Activated naive CD8-positive, alpha-beta T cell treated with anti-CD3 and anti-CD28 coated beads, Interleukin-2, amount 10 ng/mL, durations not matched to agents 7 days and 5 days (primary cell): ENCODE measurements at regions not wholly inside any gene's neighbourhood (a gene's known extent, or its start where the extent isn't known, plus 50 kb on each side); places are given as distances from the start of the nearest gene placed in this dataset.

Experiments used
- ATAC-seq: fragments of 150-1000 bp; cut with Tn5 transposase; one replicate; pipeline ENCODE4 v1.10.0; 2021; ENCODE audit warnings: low read depth, moderate library complexity
- POLR2A ChIA-PET: fragments of 350-600 bp; sonication (Branson Sonifier 250); formaldehyde crosslinking; loops from one replicate; lab custom pipeline; 2021; ENCODE audit warnings: antibody characterized with exemption; lab: Charles Lee
- DNase-seq: peaks from one replicate; pipeline ENCODE4 v3.0.0; 2021
- H3K27ac Mint-ChIP-seq: one replicate; pipeline ENCODE4 v1.8.0; 2022; ENCODE audit warnings: mild to moderate bottlenecking, mixed read lengths
- H3K27me3 Mint-ChIP-seq: one replicate; pipeline ENCODE4 v1.8.0; 2022; ENCODE audit warnings: mild to moderate bottlenecking, moderate library complexity, mixed read lengths
- H3K36me3 Mint-ChIP-seq: one replicate; pipeline ENCODE4 v1.8.0; 2021; ENCODE audit warnings: mild to moderate bottlenecking, mixed read lengths
- H3K4me1 Mint-ChIP-seq: one replicate; pipeline ENCODE4 v1.8.0; 2021; ENCODE audit warnings: mixed read lengths
- H3K4me3 Mint-ChIP-seq: one replicate; pipeline ENCODE4 v1.8.0; 2022; ENCODE audit warnings: mild to moderate bottlenecking, moderate library complexity, mixed read lengths
- H3K9me3 Mint-ChIP-seq: one replicate; pipeline ENCODE4 v1.8.0; 2021; ENCODE audit warnings: mixed read lengths

DNA sequence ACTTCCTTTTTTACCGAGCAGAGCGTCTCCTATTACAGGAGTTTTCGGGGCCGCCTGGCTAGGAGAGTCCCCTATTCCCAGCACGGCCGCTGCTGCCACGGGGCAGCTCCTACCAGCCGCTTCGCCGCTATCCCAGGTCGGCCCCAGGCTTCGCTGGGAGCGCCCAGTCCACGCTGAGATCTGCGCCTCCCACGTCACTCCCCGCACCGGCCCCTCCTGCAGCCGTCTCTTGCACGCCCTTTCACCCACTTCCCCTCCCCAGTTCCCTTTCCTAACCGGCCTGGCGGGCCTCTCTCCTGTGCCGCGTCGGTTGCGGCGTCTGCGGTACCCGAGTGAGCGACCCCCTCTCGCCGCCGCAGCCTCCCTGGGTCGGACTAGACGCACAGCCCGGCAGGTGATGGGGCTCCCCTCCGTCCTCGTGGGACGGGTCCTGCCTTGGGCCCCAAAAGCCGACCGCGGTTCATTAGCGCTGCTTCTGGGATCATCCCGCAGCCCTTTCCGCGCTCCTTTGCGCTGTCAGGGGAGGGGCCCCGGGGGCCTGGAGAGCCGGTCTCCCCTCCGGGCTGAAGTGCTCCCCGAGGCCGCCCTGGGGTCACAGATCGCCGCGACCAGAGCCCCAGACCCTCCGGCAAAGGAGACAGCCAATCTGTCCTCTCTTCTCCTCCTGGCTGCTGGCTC lies 1318.4 kb downstream of the TMEM121 start:
- POLR2A ChIA-PET, result no interaction called here
- no peaks in the 10 kb centered on the region for H3K36me3 Mint-ChIP-seq
- H3K4me1 Mint-ChIP-seq, result peaks cover 31% of the 10 kb centered on the region

DNA sequence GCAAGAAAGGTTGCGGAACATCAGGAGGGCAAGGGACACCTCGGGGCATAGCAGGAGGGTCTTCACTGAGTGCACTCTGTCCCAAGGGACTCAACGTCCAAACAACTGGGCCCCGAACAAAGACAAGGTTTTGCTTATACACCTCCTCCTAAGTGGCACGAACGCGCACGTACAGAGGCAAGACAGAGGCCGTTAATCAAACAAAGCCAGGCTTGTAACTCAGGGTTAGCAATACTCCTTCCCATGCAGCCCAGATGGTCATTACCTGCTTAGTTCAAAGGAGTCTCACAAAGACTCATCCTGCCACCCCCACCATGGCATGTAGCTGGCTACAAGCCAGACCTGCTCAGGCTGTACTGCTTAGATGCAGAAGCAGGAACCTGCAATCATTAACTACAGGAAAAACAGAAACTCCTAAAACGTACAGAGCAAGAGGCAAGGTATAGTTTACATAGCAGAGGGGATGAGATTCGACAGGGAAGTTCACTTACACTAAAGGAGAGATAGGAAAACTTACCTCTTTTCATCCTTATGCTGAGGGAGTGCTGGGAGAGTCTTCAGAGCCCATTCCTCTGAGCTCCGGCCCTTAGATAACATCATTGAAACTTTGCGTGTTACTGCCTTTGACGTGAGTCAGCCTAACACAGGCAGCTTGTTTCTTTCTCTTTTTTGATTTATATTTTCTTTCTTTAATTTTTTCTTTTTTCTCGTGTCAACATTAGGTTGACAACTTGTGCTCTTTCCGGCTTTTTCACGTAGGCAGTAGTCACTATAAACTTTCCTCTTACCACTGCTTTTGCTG lies 1319.1 kb downstream of the TMEM121 start:
- H3K27me3 Mint-ChIP-seq, result peaks cover 5% of the 10 kb centered on the region
- peak overlapping the region; percentile 52 for H3K27ac Mint-ChIP-seq
- H3K9me3 Mint-ChIP-seq, result no peaks in the 10 kb centered on the region
- POLR2A ChIA-PET, result no interaction called here
- H3K4me3 Mint-ChIP-seq, result peak overlapping the region; percentile 92
- DNase-seq (peak; percentile 50), ATAC-seq (peak; percentile 24)
- no peaks in the 10 kb centered on the region for H3K36me3 Mint-ChIP-seq
- H3K4me1 Mint-ChIP-seq, result peaks cover 27% of the 10 kb centered on the region

More for the DNA sequence above, 1318.4 kb downstream of the TMEM121 start:
- ATAC-seq, result peak; percentile 68
- H3K4me3 Mint-ChIP-seq, result peak overlapping the region; percentile 92
- H3K27me3 Mint-ChIP-seq, result peaks cover 5% of the 10 kb centered on the region
- H3K9me3 Mint-ChIP-seq, result no peaks in the 10 kb centered on the region
- H3K27ac Mint-ChIP-seq, result peak overlapping the region; percentile 82
- peak; percentile 65 for DNase-seq

DNA sequence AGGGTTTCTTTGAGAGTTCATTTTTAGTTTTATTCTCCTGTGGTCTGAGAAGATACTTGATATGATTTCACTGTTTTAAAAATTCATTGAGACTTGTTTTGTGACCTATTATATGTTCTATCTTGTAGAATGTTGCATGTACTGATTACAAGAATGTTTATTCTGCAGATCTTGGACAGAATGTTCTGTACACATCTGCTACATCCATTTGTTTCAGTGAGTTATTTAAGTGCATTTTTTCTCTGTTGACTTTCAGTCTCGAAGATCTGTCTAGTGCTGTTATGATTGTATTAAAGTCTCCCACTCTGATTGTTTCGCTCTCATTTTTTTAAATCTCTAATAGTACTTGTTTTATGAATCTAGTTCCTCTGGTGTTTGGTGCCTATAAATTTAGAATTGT lies 1319.8 kb downstream of the TMEM121 start:
- DNase-seq, result no peak
- Mint-ChIP-seq H3K27me3 (peaks cover 5% of the 10 kb centered on the region), H3K36me3 (no peaks in the 10 kb centered on the region), H3K4me3 (peak overlapping the region; percentile 18), H3K4me1 (peaks cover 26% of the 10 kb centered on the region), H3K9me3 (no peaks in the 10 kb centered on the region), H3K27ac (no peak overlapping the region)
- no peak for ATAC-seq
- POLR2A ChIA-PET, result no interaction called here

DNA sequence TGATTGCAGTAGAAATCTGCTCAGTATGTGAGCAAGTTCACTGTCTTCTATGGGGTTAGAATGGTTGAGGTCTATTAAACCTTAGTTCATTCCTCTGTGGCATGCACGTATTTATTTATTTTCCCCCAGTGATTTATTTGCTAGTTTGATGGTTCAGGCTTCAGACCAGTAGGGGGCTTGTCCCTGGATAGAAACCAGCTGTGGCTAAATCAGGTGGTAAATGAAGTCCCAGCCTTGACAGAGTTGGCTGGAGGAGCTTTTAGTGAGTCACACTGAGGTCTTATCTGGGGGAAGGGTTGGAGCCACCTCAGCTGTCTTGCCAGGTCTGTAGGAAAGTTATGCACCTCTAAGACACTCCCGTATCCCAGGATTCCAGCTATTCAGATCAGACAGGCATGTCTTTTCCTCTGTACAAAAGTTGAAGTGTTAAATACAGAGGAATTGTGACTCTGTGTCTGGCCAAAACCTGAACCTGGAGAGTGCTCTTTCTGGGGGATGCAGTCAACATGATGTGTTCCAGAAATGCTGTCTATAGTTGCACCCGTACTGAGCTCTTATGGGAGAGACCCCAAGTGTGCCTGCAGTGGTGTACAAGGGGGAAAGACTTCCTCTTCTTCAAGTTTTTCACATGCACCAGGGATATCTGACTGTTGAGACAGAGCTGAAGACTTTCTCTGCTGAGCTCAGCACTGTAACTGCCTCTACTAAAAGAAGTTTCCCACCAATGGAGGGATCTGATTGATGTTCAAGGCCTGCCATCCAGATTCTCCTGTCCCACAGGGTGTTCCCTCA lies 1322.1 kb downstream of the TMEM121 start:
- H3K9me3 Mint-ChIP-seq, result no peaks in the 10 kb centered on the region
- H3K4me1 Mint-ChIP-seq, result peaks cover 21% of the 10 kb centered on the region
- H3K36me3 Mint-ChIP-seq, result no peaks in the 10 kb centered on the region
- H3K4me3 Mint-ChIP-seq, result no peak overlapping the region
- POLR2A ChIA-PET, result no interaction called here
- ATAC-seq (no peak), DNase-seq (no peak)
- no peak overlapping the region for H3K27ac Mint-ChIP-seq
- H3K27me3 Mint-ChIP-seq, result peaks cover 12% of the 10 kb centered on the region

DNA sequence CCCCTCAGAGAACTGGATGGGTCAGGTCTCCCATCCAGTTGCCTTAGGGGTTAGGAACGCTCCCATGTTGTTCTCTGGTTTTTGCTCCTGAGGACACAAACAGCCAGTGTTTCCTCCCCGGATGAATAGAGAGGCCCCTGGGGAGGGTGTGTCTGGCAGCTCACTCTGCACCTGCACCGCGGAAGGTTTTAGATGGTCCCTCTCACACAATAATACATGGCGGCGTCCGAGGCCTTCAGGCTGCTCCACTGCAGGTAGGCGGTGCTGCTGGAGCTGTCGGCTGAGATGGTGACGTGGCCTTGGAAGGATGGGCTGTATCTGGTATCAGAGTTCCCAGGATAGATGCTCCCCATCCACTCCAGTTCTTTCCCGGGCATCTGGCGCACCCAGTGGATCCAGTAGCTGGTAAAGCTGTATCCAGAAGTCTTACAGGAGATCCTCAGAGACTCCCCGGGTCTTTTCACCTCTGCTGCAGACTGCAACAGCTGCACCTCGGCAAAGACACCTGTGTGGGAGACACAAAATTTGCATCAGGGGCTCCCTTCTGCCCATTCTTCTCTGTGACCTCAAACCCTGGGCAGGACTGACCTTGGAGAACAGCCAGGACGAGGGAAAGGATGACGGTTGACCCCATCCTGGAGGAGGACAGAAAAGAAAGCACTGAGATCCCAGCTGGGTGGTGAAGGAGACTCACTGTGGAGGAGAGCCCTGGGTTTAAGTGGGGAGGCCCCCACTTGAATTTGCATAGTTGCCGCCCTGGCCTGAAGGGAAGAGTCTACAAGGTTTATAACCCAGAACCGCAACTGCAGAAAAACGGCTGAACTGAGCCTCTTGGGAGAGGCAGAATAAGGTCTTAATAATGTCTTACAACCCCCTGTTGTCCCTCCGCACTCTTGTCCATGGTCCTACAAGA lies 1324.8 kb downstream of the TMEM121 start:
- Mint-ChIP-seq H3K36me3 (no peaks in the 10 kb centered on the region), H3K9me3 (no peaks in the 10 kb centered on the region), H3K27me3 (peaks cover 25% of the 10 kb centered on the region), H3K4me1 (peaks cover 9% of the 10 kb centered on the region), H3K27ac (no peak overlapping the region), H3K4me3 (no peak overlapping the region)
- ATAC-seq (no peak), DNase-seq (no peak)
- POLR2A ChIA-PET, result no interaction called here

DNA sequence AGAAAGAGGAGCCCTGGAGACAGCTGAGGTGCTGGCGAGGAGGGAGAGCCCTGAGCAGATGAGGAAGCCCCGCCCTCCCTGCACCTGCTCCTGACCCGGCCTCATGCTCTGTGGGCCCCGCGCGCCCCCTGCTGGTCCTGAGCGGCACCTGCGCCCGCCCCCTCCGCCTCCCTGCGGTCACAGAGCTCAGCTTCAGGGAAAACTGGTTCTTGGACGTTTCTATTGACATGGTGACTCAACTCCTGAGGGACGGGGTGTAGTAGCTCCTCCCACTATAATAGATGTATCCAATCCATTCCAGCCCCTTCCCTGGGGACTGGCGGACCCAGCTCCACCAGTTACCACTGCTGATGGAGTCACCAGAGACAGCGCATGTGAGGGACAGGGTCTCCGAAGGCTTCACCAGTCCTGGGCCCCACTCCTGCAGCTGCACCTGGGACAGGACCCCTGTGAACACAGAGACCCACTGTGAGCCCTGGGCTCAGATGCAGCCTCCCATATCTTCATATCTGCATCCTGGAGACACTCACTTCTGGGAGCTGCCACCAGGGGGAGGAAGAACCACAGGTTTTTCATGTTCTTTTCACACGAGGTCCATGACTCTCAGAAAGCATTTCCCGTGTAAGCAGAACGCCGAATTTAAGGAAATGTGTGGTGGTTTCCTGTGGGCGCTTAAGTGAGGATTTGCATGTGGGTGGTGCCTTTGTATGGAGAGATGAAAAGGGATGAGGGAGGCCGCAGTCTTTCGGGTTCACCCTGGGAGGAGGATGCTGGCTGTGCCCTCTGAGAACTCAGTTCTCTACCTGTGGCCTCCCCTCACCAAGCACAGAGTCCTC lies 1346.4 kb downstream of the TMEM121 start:
- ATAC-seq, result peak; percentile 76
- Mint-ChIP-seq H3K9me3 (no peaks in the 10 kb centered on the region), H3K4me1 (peaks cover 19% of the 10 kb centered on the region), H3K27me3 (peaks cover 44% of the 10 kb centered on the region), H3K36me3 (no peaks in the 10 kb centered on the region), H3K27ac (no peak overlapping the region), H3K4me3 (peak overlapping the region; percentile 50)
- POLR2A ChIA-PET, result interaction anchor here (1.1 kb wide), 1 partner anchor 29 kb away, joined by 3 read pairs; no protein-coding TSS in a partner anchor
- peak; percentile 88 for DNase-seq

DNA sequence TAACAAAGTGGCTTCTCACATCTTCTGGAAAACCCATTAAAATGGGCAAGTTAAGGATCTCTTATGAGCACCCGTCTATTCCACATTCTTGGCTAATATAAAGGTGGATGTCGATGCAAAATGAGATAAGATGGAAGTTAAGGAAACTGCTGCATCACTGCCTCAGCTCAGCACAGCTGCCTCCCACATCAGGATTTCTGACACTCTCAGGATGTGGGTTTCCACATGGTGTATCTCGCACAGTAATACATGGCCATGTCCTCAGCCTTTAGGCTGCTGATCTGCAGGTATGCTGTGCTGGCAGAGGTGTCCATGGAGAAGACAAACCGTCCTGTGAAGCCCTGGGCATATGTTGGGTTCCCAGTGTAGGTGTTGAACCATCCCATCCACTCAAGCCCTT lies 1348.0 kb downstream of the TMEM121 start:
- no peak overlapping the region for H3K27ac Mint-ChIP-seq
- no peaks in the 10 kb centered on the region for H3K9me3 Mint-ChIP-seq
- no peak for DNase-seq
- POLR2A ChIA-PET, result no interaction called here
- H3K4me1 Mint-ChIP-seq, result peaks cover 19% of the 10 kb centered on the region
- peak; percentile 49 for ATAC-seq
- no peak overlapping the region for H3K4me3 Mint-ChIP-seq
- H3K36me3 Mint-ChIP-seq, result no peaks in the 10 kb centered on the region
- peaks cover 35% of the 10 kb centered on the region for H3K27me3 Mint-ChIP-seq

DNA sequence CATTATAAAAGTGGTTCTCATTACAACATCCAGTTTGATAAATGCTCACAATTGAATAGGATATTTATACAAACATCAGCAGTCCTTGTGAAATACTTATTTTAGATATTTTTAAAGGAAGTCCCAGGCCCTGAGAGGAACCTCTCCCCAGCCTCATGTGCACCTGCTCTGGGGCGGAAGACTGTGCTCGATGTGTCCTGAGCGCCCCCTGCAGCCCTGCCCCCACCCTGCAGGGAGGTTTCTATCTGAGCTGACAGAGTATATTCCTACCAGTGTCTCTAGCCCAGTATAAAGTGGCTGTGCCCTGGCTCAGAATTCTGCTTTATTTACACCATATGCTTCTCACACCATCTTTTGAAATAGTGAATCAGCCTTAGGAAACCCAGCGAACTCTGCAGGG lies 1349.1 kb downstream of the TMEM121 start:
- no peak overlapping the region for H3K4me3 Mint-ChIP-seq
- POLR2A ChIA-PET, result no interaction called here
- H3K9me3 Mint-ChIP-seq, result no peaks in the 10 kb centered on the region
- no peaks in the 10 kb centered on the region for H3K36me3 Mint-ChIP-seq
- peaks cover 35% of the 10 kb centered on the region for H3K27me3 Mint-ChIP-seq
- ATAC-seq (peak; percentile 26), DNase-seq (peak; percentile 60)
- peaks cover 19% of the 10 kb centered on the region for H3K4me1 Mint-ChIP-seq
- H3K27ac Mint-ChIP-seq, result no peak overlapping the region

DNA sequence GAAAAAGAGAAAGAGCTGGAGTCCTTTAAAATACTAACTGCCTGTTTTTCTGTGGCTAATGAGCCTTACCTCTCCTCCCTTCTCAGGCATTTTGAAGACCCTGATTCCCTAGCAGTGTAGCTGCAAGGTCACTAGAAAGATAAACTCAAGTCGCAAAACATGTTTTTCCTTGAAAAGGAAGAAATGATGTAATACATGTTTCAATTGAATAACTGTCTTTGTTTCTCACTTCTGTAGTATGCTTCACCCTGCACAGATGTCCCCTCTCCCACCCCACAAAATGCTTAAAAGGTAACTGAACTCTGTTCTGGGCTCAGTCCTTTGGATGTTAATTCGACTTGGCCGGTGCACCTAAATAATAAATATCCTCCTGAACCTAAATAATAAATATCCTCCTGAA lies 1350.3 kb downstream of the TMEM121 start:
- Mint-ChIP-seq H3K4me3 (no peak overlapping the region), H3K27me3 (peaks cover 37% of the 10 kb centered on the region), H3K27ac (no peak overlapping the region), H3K9me3 (no peaks in the 10 kb centered on the region), H3K4me1 (peaks cover 19% of the 10 kb centered on the region), H3K36me3 (no peaks in the 10 kb centered on the region)
- POLR2A ChIA-PET, result no interaction called here
- DNase-seq, result no peak
- ATAC-seq, result no peak

DNA sequence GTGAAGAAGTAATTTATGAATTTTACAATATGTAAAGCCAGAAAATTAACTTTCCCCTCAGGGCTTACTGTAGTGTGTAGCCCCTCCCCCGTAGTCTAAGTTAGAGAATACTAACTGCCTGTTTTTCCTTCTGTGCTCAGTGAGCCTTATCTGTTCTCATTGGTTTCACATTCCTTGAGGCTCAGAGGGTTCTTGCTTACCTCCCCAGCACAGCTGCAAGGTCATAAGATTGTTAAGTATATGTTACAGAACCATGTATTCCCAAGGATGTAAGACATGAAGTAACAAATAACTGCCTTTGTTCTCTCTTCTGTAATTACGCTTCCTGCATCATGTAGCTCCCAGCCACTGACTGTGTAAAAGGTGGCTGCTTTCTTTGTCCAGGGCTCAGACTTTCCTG lies 1351.1 kb downstream of the TMEM121 start:
- no peaks in the 10 kb centered on the region for H3K36me3 Mint-ChIP-seq
- no peaks in the 10 kb centered on the region for H3K9me3 Mint-ChIP-seq
- POLR2A ChIA-PET, result no interaction called here
- H3K4me3 Mint-ChIP-seq, result no peak overlapping the region
- H3K27me3 Mint-ChIP-seq, result peaks cover 37% of the 10 kb centered on the region
- DNase-seq, result no peak
- ATAC-seq, result no peak
- no peak overlapping the region for H3K27ac Mint-ChIP-seq
- H3K4me1 Mint-ChIP-seq, result peaks cover 19% of the 10 kb centered on the region

DNA sequence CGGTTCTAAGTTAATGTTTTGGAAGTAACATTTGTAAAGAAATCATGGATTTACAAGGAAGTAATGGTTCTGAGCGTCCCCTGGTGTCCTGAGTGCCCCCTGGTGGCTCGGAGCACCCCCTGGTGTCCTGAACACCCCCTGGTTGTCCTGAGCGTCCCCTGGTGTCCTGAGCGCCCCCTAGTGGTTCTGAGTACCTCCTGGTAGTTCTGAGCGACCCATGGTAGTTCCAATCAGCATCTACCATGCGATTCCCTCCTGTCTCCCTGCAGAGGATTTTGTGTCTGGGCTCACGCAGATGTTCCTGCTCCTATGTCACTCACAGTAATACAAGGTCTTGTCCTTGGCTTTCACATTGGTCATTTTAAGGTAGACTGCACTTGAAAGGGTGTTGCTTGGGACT lies 1352.9 kb downstream of the TMEM121 start:
- no peak overlapping the region for H3K27ac Mint-ChIP-seq
- no peak overlapping the region for H3K4me3 Mint-ChIP-seq
- no peaks in the 10 kb centered on the region for H3K9me3 Mint-ChIP-seq
- H3K4me1 Mint-ChIP-seq, result peaks cover 7% of the 10 kb centered on the region
- no peaks in the 10 kb centered on the region for H3K36me3 Mint-ChIP-seq
- POLR2A ChIA-PET, result no interaction called here
- ATAC-seq (peak; percentile 83), DNase-seq (peak; percentile 62)
- peaks cover 37% of the 10 kb centered on the region for H3K27me3 Mint-ChIP-seq

DNA sequence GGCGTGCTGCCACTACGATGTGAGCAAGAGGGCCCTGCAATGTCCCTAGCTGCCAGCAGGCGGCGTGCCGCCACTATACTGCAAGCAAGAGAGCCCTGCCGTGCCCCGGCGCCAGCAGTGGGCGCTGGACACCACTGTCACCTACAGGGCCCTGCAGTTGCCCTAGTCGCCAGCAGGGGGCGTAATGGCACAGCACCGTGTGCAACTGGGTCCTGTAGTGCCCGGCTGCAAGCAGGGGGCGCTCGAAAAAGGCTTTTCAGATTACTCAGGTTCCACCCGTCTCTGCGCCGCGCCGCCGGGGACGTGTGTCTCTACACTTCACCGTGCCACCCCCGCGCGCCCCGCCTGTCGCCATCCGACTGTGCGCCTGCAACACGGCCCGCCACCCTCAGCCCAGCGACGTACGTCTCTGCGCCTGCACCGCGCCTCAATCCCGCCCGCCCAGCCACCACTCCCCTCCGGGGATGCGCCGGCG lies 1356.9 kb downstream of the TMEM121 start:
- no peak overlapping the region for H3K4me3 Mint-ChIP-seq
- ATAC-seq (no peak), DNase-seq (peak; percentile 48)
- H3K27ac Mint-ChIP-seq, result no peak overlapping the region
- no peaks in the 10 kb centered on the region for H3K36me3 Mint-ChIP-seq
- H3K27me3 Mint-ChIP-seq, result peaks cover 13% of the 10 kb centered on the region
- H3K4me1 Mint-ChIP-seq, result no peaks in the 10 kb centered on the region
- H3K9me3 Mint-ChIP-seq, result no peaks in the 10 kb centered on the region
- POLR2A ChIA-PET, result no interaction called here
